Middle frontal gyrus (tissue), 1 donor: ENCODE measurements at regions not wholly inside any gene's neighbourhood (a gene's known extent, or its start where the extent isn't known, plus 50 kb on each side); places are given as distances from the start of the nearest gene placed in this dataset.

Source experiments
- DNase-seq: peaks from one replicate; pipeline ENCODE4 v3.0.0-alpha.2; 2015; ENCODE audit warnings: low spot score; ENCODE audit errors: extremely low spot score

GRCh38 chr13:91135968-91136367 lies 211.5 kb upstream of the MIR17HG start:
- DNase-seq: no peak

GRCh38 chr13:91136806-91137205 lies 210.7 kb upstream of the MIR17HG start:
- no peak for DNase-seq

GRCh38 chr13:91139232-91139631 lies 208.3 kb upstream of the MIR17HG start:
- no peak for DNase-seq

- DNase-seq: no peak
Observed at GRCh38 chr13:91141543-91142061, 205.9 kb upstream of the MIR17HG start.

- no peak for DNase-seq
Observed at GRCh38 chr13:91142572-91142971, 204.9 kb upstream of the MIR17HG start.

GRCh38 chr13:91144054-91144453 lies 203.4 kb upstream of the MIR17HG start:
- DNase-seq: no peak

- DNase-seq: no peak
Observed at GRCh38 chr13:91144486-91144885, 203.0 kb upstream of the MIR17HG start.

GRCh38 chr13:91145571-91146205 lies 201.8 kb upstream of the MIR17HG start:
- no peak for DNase-seq

- no peak for DNase-seq
Observed at GRCh38 chr13:91146601-91147000, 200.9 kb upstream of the MIR17HG start.

- no peak for DNase-seq
Observed at GRCh38 chr13:91148098-91148497, 199.4 kb upstream of the MIR17HG start.

- DNase-seq: no peak
Observed at GRCh38 chr13:91151921-91152320, 195.6 kb upstream of the MIR17HG start.

GRCh38 chr13:91153372-91153771 lies 194.1 kb upstream of the MIR17HG start:
- no peak for DNase-seq

GRCh38 chr13:91154558-91155353 lies 192.7 kb upstream of the MIR17HG start:
- no peak for DNase-seq

- DNase-seq: no peak
Observed at GRCh38 chr13:91155512-91156114, 191.9 kb upstream of the MIR17HG start.

- DNase-seq: no peak
Observed at GRCh38 chr13:91157273-91158016, 190.0 kb upstream of the MIR17HG start.

GRCh38 chr13:91158017-91158395 lies 189.5 kb upstream of the MIR17HG start:
- no peak for DNase-seq

GRCh38 chr13:91162180-91162579 lies 185.3 kb upstream of the MIR17HG start:
- no peak for DNase-seq

GRCh38 chr13:91162589-91162988 lies 184.9 kb upstream of the MIR17HG start:
- no peak for DNase-seq

- no peak for DNase-seq
Observed at GRCh38 chr13:91165758-91166157, 181.7 kb upstream of the MIR17HG start.

GRCh38 chr13:91166714-91167511 lies 180.6 kb upstream of the MIR17HG start:
- no peak for DNase-seq
